Left kidney (tissue), 1 donor: ENCODE measurements at regions not wholly inside any gene's neighbourhood (a gene's known extent, or its start where the extent isn't known, plus 50 kb on each side); places are given as distances from the start of the nearest gene placed in this dataset.
A peak's percentile ranks its signal among the peaks of the same experiment; 100 is the strongest.
"Not testable (repeated sequence)": the region's sequence is repeated elsewhere in the genome, so short reads cannot be mapped to it uniquely, and the experiment has no call there.

ENCODE experiments used
- DNase-seq: peaks from one replicate; pipeline ENCODE4 v3.0.0-alpha.2; 2013

DNA sequence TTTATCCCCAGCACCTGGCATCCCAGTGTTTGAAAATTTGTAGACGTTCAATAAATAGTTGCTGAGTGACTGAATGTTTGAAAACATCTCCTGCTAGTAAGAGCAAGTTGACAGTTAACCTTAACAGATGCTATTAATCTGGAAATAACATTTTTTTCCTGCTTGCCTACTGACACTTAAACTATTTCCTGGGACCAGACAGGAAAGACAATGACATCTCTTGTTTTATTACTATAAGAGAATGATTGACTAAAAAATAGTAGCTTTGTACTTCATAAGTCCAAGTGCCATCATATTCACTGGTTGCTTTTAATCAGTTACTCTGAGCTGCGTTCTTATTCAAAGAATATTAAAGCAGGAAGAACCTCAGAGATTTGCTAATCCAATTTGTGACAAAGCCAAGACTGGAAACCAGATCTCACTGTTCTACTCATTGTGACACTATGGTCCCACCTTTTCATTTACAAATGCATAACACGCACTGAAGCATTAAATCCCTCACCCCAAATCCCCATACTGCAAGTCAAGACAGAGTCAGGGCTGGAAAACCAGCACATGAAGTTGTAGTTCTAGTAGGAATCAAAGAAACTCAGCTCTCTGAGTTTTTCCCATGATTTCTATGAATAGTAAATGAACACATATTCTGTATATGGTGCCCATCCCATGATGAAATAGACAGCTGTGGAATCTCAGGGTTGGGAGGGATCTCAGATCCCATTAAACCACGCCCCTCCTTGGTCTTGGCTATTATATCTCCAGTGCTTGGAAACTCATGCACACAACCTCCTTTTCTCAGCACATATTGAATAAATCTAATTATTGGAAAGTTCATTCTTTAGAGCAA, 212.7 kb upstream of the P2RY1 start:
- DNase-seq: no peak

- no peak for DNase-seq
Measured at GRCh38 chr3:152622811-152623167, 212.1 kb upstream of the P2RY1 start.

DNA sequence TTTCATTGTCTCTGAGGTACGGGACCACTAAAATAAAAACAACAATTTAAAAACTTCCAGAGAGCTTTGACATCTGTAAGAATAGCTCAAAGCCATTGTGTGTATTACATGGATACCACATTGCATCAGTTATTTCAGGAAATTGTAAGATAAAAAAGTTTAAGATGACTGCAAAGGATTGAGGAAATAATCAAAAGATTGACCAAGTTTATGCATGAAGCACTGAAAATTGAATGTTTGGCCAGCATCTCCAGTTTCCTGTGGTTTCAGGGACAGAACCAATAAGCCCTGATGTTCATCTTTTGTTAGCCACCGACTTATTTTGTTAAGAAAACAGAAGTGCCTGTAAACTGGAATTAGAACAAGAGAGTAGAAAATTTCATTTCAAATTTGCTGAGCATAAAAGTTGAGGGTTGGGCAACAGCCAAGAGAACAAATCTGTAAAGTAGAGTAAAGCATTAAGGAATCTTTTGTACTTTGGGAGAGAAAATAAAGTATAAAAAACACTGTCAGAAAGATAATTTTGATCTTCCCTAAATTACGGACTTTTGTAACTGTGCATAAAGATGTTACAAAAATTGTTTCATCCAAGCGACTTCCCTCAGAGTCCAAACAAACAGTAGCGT, 211.5 kb upstream of the P2RY1 start:
- no peak for DNase-seq

GRCh38 chr3:152626226-152626625, 208.7 kb upstream of the P2RY1 start:
- DNase-seq: no peak

- DNase-seq: no peak
Measured at GRCh38 chr3:152628496-152628895, 206.4 kb upstream of the P2RY1 start.

DNA sequence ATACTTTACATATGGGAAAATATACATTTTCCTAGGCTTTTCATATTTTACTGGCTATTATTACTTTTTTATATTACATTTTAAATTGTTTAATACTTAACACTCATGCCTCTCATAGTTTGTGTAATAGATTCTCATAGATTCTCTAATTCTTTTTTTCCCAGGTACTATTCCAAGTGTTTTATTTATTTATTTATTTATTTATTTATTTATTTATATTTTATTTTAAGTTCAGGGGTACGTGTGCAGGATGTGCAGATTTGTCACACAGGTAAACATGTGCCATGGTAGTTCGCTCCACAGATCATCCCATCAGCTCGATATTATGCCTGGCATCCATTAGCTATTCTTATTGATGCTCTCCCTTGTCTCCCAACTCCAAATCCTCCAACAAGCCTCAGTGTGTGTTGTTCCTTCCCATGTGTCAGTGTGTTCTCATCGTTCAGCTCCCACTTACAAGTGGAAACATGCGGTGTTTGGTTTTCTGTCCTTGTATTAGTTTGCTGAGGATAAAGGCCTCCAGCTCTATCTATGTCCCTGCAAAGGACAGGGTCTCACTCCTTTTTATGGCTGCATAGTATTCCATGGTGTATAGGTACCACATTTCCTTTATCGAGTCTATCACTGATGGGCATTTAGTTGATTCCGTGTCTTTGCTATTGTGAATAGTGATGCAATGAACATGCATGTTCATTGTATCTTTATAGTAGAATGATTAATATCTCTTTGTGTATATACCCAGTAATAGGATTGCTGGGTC, 205.4 kb upstream of the P2RY1 start:
- no peak for DNase-seq

DNA sequence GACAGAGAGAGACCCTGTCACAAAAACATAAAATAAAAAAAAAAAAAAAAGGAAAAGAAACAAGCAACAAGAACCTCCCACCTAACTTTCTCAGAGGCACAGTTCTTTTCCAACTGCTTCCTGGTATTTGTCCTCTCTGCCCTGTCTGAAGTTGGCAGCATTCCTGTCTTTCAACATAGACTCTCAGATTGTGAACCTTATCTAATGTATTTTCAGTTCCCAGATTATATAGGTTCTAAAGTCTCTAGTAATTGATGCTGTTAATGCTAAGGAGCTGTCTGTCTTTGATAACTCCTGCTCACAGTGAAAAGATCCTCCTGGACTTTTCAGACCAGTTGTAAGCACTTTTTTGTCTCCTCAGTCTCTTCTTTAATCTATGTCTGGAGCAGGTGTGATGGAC, 199.5 kb upstream of the P2RY1 start:
- no peak for DNase-seq

DNA sequence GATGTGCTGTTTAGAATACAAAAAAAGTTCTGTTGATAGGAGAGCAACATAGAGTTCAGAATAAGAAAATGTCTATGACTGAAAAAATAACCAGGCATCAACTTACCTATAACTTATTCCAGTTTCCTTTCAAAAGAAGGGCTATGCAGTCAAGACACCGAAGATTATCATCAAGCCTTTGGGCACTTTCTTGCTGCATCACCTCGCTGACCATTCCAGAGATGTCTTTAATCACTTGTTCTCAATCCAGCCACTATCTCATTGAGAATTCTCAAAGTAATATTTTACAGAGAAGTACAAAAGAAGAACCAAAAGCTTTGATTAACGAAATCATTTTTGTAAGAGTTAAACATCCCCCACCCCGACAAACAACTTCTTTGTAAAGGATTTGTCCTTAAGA, 198.3 kb upstream of the P2RY1 start:
- no peak for DNase-seq

- no peak for DNase-seq
Measured at GRCh38 chr3:152638214-152638613, 196.7 kb upstream of the P2RY1 start.

DNA sequence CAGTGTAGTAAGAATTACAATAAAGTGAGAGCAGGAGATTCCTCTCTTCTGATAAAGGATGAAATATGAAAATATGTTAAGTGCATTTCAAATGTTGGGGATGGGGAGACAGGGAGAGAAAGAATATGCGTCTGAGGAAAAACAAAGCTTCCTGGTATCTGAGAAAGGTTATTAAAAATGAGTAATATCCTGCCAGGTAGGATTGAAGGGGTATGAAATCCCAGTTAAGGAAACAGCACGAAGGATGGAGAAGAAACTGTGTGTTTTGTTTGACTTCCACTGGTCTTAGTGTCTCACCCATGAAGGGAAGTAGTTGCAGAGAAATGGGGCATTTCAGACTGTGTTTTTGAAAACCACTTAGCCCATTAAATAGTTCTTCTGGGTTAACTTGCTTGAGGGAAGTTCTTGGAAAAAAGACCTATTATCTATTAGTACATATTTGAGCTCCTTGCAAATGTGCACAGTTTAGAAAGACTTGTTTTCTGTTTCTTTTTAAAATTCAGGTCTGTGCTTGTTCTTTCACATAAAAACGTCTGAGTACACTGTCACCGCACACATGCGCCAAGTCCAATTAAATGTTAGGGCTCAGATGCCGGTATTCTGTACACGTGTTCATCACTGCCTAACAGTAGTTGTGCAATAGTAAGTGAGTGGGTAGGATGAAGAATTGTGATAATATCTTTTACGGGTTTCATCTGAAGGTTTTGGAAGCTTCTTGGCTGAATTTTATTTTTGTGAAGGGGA, 196.1 kb upstream of the P2RY1 start:
- no peak for DNase-seq

- DNase-seq: no peak
Measured at GRCh38 chr3:152641198-152641597, 193.7 kb upstream of the P2RY1 start.

DNA sequence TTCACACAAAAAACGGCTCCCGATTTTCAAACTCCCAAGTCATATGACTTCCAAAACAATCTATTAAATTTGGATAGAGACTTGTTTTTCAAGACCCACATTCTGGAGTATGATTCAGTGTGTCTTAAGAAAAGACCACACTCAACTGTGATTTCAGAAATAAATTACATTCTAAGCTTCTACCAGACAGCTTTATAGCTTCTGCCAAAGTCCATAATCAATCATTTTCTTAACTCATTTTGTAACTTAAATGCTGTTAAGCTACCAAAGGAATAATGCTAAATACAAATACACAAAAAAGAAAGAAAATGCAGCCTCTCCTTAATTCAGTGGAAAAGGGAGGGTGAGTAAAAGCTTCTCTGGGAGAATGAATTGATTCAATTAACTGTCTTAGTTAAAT, 192.3 kb upstream of the P2RY1 start:
- DNase-seq: no peak

GRCh38 chr3:152644478-152644877, 190.5 kb upstream of the P2RY1 start:
- DNase-seq: no peak

GRCh38 chr3:152646004-152646403, 188.9 kb upstream of the P2RY1 start:
- no peak for DNase-seq

- DNase-seq: no peak
Measured at GRCh38 chr3:152650177-152650576, 184.8 kb upstream of the P2RY1 start.

DNA sequence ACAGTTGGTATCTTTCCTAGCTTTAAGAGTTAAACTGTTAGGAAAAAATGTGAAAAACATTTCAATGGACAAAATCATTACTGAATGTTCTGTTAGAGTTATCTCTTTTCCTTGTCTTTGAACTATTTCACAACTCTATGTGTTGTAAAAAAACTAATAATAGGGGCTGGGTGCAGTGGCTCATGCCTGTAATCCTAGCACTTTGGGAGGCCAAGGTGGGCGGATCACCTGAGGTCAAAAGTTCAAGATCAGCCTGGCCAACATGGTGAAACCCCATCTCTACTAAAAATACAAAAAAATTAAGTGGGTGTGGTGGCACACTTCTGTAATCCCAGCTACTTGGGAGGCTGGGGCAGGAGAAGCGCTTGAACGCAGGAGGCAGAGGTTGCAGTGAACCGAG, 184.0 kb upstream of the P2RY1 start:
- DNase-seq: not testable (repeated sequence)

DNA sequence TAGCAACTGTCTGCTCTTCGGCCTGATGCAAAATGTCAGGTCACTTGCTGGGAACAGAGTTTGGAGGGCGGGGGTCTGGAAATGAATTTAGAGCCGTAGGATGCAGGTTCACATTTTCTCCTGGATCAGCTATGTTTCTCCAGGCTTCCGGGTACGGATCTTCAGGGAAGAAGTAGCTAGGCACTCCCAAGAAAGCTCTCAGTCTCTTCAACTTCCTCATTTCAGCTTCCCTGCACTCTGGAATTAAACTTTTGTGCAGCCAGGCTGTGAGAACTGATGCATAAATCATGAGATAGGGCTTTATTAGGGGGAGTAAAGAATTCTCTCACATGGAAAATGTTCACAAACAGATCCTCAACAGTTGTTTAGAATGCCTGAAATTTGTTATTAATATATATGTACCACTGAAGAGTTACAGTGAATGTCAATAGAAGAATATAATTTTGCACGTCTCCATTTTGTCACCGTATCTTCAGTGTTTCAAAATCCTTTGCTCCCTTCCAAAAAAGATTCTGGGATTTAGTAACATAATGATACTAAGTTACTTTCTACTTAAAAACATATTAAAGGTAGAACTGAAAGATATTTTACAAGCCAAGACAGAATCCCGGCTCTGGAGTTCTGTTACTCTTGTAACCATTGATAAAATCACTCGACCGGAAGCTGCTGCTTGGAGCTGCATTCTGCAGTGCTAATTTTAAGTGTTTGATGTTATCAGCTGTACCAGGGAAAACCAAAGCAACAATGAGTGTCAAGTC, 178.5 kb upstream of the P2RY1 start:
- peak; percentile 38 for DNase-seq

GRCh38 chr3:152656972-152657355, 178.0 kb upstream of the P2RY1 start:
- no peak for DNase-seq

GRCh38 chr3:152658977-152659720, 175.8 kb upstream of the P2RY1 start:
- no peak for DNase-seq

- no peak for DNase-seq
Measured at GRCh38 chr3:152662157-152662556, 172.8 kb upstream of the P2RY1 start.

- DNase-seq: no peak
Measured at GRCh38 chr3:152664766-152665165, 170.2 kb upstream of the P2RY1 start.
